ENCODE measurements at regions not wholly inside any gene's neighbourhood (a gene's known extent, or its start where the extent isn't known, plus 50 kb on each side); places are given as distances from the start of the nearest gene placed in this dataset.

DNA sequence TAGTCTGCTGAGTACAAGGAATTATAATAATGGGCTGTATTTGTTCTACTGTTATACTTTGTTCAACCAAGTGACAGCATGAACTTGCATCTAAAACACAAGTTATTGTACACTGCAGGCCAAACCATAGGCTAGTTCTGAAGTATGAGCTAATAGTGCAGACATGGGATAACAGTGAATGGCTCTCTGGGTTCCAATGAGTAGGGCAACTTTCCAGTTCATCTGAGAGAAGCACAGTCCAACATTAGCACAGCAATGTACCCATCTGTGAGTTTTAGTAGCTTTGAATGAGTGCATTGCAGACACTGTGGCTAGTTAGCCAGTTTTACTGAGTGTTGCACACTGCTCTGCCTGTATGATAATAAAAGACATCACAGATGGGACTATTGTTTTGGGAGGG, 56.5 kb upstream of the FUT9 start:
- TF ChIP-seq CTCF (IDR thresholded peaks at IDR 0.05): no peak
- Histone ChIP-seq H3K4me1 (no peaks in the 10 kb centered on the region), H3K27me3 (no peaks in the 10 kb centered on the region), H3K9me3 (no peaks in the 10 kb centered on the region), H3K36me3 (no peaks in the 10 kb centered on the region), H3K27ac (no peak overlapping the region), H3K4me3 (no peak overlapping the region)
- ATAC-seq (no peak), DNase-seq (no peak)
- intact Hi-C loops (cut with DNase I): no loop called here

Data from heart right ventricle (tissue), 15 donors.